ENCODE measurements at regions not wholly inside any gene's neighbourhood (a gene's known extent, or its start where the extent isn't known, plus 50 kb on each side); places are given as distances from the start of the nearest gene placed in this dataset.
"Not testable (repeated sequence)": the region's sequence is repeated elsewhere in the genome, so short reads cannot be mapped to it uniquely, and the experiment has no call there.

- Histone ChIP-seq H3K4me1 (peaks cover 0 to 3% (median 0%) of the 10 kb centered on the region in 4 donors), H3K27ac (no peak overlapping the region), H3K9me3 (no peaks in the 10 kb centered on the region), H3K4me3 (no peak overlapping the region), H3K36me3 (no peaks in the 10 kb centered on the region), H3K27me3 (no peaks in the 10 kb centered on the region)
- no peak for DNase-seq
- intact Hi-C loops (cut with DNase I; ENCODE audit: low total_unique reads) = no loop called here
- no peak for TF ChIP-seq CTCF (IDR thresholded peaks at IDR 0.05)
These were observed 213.5 kb upstream of the IRS2 start for GRCh38 chr13:109999659-110000533.

- no peak overlapping the region for H3K4me3 ChIP-seq
- DNase-seq = no peak
- H3K9me3 ChIP-seq = no peaks in the 10 kb centered on the region
- H3K36me3 ChIP-seq = no peaks in the 10 kb centered on the region
- H3K4me1 ChIP-seq = peaks cover 0 to 3% (median 0%) of the 10 kb centered on the region in 4 donors
- no peak overlapping the region for H3K27ac ChIP-seq
- H3K27me3 ChIP-seq = no peaks in the 10 kb centered on the region
- intact Hi-C loops (cut with DNase I; ENCODE audit: low total_unique reads) = no loop called here
- no peak for TF ChIP-seq CTCF (IDR thresholded peaks at IDR 0.05)
These were observed 212.5 kb upstream of the IRS2 start for GRCh38 chr13:109998684-109999533.

GRCh38 chr13:109998037-109998436, 211.7 kb upstream of the IRS2 start:
- Histone ChIP-seq H3K27ac (no peak overlapping the region), H3K36me3 (no peaks in the 10 kb centered on the region), H3K27me3 (no peaks in the 10 kb centered on the region), H3K4me3 (no peak overlapping the region), H3K9me3 (no peaks in the 10 kb centered on the region), H3K4me1 (peaks cover 0 to 3% (median 0%) of the 10 kb centered on the region in 4 donors)
- DNase-seq = no peak
- intact Hi-C loops (cut with DNase I; ENCODE audit: low total_unique reads) = no loop called here
- no peak for TF ChIP-seq CTCF (IDR thresholded peaks at IDR 0.05)

GRCh38 chr13:109997056-109997595, 210.7 kb upstream of the IRS2 start:
- H3K9me3 ChIP-seq; H3K36me3 ChIP-seq; H3K4me3 ChIP-seq; H3K27ac ChIP-seq; H3K4me1 ChIP-seq; H3K27me3 ChIP-seq; intact Hi-C loops (cut with DNase I; ENCODE audit: low total_unique reads); DNase-seq: not testable (repeated sequence)

GRCh38 chr13:109996404-109996960, 210.1 kb upstream of the IRS2 start:
- no peak overlapping the region for H3K27ac ChIP-seq
- H3K36me3 ChIP-seq = no peaks in the 10 kb centered on the region
- no peak for DNase-seq
- no peak for TF ChIP-seq CTCF (IDR thresholded peaks at IDR 0.05)
- H3K9me3 ChIP-seq = no peaks in the 10 kb centered on the region
- H3K4me1 ChIP-seq = peaks cover 0 to 3% (median 0%) of the 10 kb centered on the region in 4 donors
- H3K4me3 ChIP-seq = no peak overlapping the region
- no peaks in the 10 kb centered on the region for H3K27me3 ChIP-seq
- intact Hi-C loops (cut with DNase I; ENCODE audit: low total_unique reads) = no loop called here
